ENCODE measurements at regions not wholly inside any gene's neighbourhood (a gene's known extent, or its start where the extent isn't known, plus 50 kb on each side); places are given as distances from the start of the nearest gene placed in this dataset.
"Not testable (repeated sequence)": the region's sequence is repeated elsewhere in the genome, so short reads cannot be mapped to it uniquely, and the experiment has no call there.

GRCh38 chr3:70736009-70736408 is 423.6 kb upstream of the MDFIC2 start:
- no peak for DNase-seq

DNA sequence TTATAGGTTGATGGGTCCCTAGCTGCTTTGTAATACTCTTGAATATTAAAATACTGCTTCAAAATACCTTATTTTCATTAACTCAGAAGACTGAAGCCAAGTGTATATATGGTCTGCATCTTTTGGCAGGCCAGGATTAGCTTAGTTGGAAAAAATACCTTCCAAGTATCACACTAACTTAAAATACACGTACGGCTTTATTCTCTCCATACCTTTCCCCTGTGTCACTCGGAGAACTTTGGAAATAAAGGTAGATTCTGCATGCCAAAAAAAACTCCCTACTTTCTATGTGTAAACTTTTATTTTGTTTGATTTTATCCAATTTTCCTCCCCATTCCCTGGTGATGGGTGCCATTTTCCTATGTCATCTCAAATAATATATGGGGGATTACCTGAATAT is 422.3 kb upstream of the MDFIC2 start:
- no peak for DNase-seq

DNA sequence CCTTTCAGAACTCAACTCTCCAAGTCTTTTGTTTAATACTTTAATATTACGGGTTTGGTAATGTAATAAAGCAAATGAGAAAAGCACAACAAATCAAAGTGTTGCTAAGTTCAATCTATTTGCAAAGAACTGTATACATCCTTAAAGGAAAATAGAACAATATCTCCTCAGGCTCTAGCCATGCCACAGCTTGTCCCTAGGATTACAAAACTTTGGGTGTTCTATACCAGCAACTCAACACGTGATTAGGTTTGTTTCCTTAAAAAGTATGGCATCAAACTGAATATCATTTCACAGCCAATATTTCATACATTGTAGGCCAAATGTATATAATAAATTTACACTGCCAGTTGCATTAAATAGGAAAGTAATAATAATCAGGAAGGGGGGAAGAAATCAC is 418.6 kb upstream of the MDFIC2 start:
- DNase-seq: no peak

DNA sequence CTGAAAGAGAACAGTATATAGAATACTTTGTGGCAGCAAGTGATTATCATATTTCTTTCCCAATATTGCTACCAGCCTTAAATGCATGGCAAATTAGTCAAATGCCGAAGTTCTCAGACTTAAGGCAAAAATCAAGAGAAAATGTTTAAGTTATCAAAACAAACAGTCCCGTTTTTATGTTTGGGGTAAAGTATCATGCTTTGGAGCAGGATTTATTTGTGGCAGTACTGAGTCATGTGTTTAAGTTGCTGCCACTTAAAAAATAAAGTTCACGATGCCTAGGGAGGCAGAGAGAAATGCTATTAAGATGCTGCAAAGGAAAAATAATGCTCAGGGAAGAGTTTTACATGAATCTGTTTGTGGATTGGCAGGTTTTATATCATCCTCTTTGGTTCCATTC is 417.4 kb upstream of the MDFIC2 start:
- no peak for DNase-seq

DNA sequence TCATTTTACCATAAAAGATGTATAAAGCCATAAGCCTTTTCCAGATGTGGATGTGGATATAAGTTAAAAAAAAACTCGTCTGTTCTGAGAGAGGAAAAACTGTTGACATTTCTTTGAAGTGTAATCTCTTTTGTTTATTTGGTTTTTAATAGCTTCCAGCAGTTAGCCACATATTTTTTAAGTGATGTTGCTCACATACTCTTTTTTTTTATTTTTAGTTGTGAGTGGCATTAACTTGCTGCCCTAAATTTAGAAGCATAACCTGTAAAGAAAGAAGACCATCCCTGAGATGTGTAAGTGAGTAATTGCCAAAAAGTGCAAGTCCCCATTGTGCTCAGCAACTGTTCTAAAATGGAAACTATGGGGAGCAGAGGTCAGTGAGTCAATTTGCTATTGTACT is 415.9 kb upstream of the MDFIC2 start:
- no peak for DNase-seq

- DNase-seq: no peak
These were observed 414.5 kb upstream of the MDFIC2 start for GRCh38 chr3:70726961-70727360.

GRCh38 chr3:70726096-70726938 is 413.9 kb upstream of the MDFIC2 start:
- no peak for DNase-seq

GRCh38 chr3:70722018-70722417 is 409.6 kb upstream of the MDFIC2 start:
- no peak for DNase-seq

GRCh38 chr3:70716832-70717231 is 404.4 kb upstream of the MDFIC2 start:
- no peak for DNase-seq

- no peak for DNase-seq
These were observed 400.1 kb upstream of the MDFIC2 start for GRCh38 chr3:70712449-70713082.

DNA sequence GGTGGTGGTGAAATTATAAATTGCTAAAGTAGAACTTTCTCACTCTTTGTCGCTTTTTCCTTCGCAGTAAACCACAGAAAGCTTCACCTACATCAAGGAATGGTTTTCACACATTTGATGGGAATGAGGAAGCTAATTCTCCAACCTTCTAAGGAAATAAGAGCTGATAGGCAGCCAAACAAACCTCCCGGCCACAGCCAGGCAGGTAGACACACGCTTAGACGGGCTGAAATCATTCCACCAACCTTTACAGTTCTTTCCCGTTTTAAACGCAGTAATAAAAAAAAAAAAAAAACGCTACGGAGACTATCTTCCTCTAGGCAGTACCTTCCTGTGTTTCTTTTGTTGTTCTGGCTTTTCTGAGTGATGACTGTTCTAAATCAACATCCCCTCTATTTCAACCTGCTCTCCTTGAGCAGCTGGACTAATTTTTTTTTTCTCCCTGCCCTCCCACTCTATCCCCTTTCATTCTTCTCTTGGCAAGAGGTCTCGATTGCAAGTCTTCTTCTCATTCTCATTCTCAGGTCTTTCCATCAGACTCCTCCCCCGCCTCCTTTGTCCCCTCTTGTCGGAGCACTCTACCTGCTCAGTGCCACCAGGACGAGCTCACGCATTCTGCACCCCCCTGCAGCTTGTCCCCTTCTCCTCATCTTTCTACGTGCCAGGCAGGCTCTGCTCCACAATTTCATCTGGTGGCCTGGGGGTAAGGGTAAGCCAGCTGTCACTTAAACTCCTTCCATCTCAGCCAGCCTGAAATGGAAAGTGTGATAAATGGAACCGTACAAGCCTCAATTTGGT is 391.1 kb upstream of the MDFIC2 start:
- no peak for DNase-seq

- DNase-seq: no peak
These were observed 389.7 kb upstream of the MDFIC2 start for GRCh38 chr3:70702132-70702531.

DNA sequence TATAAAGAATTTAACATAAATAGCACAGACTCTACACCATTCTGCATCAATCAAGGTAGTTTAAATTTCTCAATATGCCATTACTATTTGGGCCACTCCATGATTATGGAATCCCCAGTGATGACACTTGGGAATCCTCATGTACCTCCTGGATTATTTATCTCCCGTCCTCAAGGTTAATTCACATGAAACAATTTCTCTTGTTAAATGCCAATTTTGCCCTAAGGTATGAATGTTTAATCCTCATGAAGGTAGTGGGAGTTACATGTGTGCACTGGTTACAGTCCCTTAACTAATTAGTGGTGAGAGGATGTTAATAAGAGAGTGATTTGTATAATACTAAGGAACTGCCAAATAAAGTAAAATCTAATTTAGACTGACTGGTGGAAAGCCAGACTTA is 372.3 kb upstream of the MDFIC2 start:
- DNase-seq: no peak

DNA sequence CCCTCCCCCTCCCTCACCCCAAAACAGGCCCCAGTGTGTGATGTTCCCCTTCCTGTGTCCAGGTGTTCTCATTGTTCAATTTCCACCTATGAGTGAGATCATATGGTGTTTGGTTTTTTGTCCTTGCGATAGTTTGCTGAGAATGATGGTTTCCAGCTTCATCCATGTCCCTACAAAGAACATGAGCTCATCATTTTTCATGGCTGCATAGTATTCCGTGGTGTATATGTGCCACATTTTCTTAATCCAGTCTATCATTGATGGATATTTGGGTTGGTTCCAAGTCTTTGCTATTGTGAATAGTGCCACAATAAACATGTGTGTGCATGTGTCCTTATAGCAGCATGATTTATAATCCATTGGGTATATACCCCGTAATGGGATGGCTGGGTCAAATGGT is 363.4 kb upstream of the MDFIC2 start:
- not testable (repeated sequence) for DNase-seq

DNA sequence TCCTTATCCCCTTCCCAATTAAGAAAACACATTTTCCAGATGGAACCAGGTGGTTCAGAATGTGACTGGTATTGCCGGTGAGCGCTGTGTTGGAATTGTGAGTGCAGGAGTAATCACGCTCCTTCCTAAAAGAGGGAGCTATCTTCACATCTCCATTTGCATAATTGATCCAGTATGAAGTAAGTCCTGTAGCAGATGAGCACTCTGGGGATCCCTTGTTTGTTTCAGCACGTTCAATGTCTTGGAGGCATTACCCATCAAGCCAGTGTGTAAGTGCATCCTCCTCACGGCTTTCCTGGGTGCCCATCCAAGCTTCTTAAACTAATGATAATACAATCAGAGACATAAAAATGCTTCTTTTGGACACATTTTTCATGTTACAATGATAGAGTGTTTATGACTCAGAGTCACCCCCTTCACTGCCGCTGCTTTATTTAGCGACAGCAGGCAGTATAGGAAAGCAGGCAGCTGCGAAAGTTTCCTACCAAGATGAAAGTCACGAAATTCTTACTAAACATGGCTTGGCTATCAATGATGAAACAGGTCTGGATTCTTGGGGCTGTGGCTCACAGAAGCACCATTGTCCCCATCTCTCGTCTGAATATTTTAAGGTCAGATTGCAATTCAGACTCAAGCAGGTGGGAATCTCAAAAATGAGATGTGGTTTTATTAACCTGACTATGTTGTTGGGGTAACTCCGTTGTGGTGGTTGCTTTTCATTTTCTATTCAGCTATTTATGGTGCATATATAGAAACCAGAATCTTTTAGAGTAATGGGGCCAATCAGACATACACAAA is 346.3 kb upstream of the MDFIC2 start:
- DNase-seq: no peak

DNA sequence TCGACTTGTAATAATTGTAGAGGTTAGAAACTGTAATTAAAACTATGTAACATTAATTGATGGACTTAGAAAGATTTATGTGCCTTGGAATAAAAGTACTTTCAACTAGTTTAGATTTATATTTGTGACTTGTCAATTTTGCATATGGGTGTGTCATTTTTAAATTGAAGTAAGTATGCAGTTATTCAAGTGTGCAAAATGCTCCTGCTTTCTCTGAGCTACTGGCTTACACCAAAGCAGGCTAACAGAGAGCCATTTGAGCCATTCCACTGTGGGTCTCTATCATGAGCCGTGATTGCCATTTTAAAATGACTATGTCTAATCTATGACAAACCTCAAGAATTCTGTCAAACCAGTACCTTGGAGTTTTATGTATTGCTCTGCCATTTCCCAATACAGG is 345.0 kb upstream of the MDFIC2 start:
- no peak for DNase-seq

DNA sequence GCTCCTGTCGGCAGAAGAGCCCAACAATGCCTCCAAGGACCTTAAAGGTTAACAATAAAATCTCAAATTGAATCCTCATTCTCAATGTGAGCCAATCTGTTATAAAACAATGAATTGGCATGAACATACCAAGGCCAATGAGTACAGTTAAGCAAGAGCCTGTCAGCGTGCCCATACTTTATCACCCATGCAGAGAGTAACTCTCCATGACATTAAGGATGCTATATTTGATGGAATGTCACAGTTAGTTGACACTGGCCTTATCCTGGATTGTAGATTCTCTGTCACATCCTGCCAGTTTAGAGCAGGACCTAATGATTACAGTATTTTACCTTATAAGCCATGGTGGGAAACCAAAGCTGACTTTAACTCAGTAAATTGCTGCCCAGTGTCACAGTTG is 335.4 kb upstream of the MDFIC2 start:
- no peak for DNase-seq

DNA sequence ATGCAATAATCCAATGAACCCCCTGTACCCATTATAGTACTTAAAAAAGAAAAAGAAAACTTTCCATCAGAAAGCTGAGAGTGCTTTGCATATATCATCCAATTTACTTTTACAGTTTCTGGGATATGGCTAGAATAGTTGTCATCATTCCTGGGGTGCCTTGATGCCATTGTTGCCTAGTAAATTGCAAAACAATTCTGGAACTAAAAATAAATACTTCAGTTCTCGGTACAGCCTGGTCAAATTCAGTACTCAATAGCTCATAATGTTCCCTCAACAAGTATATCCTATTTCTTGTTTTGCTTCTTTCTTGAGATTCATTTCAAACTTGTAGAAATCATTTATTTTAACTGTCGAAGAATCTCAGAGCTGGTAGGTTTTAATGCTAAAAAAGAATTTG is 334.7 kb upstream of the MDFIC2 start:
- no peak for DNase-seq

DNA sequence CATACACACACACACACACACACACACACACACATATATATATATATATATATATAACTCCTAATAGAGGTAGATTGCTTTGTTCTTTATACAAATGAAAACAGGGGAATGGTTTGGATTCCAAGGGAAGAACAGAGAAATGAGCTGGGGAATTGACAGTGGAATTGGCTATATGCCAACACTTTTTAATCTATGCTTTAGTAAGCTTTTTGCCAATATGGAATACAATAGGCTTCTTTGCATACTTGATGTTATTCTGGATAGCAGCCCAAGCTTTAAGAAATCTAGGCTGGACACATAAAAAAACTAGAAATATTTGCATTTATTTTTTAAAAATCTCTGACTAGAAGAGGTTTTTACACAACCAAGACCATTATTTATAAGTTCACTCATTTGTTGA is 334.2 kb upstream of the MDFIC2 start:
- DNase-seq: no peak

DNA sequence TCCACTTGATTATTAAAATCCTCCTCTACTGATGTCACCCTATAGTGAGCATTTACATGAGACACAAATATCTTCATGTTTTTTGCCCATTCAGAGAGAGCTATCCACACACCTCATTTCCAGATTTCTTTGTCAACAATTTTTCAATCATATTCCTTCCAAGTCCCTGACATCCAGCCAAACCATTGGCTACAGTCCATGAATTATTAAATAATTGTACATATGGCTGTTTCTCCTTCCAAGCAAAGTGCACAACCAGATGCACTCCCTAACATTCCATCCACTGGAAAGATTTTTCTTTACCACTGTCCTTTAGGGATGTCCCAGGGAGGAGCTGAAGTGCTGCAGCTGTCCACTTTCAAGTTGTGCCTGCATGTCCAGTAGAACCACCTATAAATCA is 328.0 kb upstream of the MDFIC2 start:
- DNase-seq: no peak

DNA sequence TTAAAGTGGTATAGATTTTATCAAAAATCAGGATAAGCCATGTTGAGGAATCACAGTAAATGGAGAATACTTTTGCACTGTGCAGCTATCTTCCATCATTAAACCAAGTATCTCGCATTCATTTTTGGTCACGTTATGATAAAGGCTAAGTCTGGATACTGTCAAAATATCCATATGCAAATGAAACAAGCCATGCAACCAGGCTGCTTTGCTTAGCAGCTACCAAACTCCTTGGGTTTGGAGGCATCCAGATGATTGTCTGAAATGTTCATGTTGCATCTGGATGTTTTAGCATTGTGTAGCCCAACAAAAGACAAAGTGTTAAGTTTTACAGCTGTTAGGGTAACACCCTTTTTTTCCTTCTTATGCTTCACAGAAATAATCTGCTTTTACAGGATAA is 322.9 kb upstream of the MDFIC2 start:
- no peak for DNase-seq

- no peak for DNase-seq
These were observed 319.4 kb upstream of the MDFIC2 start for GRCh38 chr3:70631716-70632307.

DNA sequence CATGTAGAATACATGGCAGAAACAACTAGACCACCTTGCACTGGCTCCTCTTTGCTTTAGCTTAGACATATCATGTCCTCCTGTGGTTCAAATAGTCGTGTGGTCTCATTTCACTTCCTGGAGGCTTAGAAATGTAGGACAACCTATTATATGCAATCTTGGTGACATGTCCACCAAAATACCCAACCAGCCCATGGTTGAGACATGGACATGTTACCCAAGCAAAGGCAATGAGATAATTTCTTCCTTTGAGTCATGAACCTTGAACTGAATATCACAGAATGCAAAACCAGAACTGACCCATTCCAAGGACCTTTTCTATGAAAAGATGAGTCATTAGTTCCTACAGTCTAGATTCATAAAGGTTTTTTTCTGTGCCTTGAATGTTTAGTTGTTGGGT is 309.0 kb upstream of the MDFIC2 start:
- no peak for DNase-seq

All from NCI-H345 (cell line).